ENCODE measurements at regions not wholly inside any gene's neighbourhood (a gene's known extent, or its start where the extent isn't known, plus 50 kb on each side); places are given as distances from the start of the nearest gene placed in this dataset.

DNA sequence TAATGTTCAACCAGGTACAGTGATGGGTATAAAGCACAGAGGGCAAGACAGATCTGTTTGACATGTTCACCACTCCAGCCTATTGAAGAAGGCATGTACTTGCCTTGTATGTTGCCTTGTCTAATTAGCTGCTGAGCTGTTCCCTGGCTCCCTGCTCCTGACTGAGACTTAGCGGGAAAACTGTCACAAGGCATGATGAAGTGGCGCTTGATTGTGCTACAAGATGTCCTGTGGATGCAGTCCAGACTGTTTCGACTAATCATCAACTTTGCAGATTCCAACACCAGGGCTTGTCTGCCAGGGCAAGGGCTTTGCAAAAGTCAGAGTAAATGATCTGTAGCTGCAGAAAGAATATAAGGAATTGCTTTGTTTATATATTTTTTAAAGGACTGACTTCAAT is 136.2 kb upstream of the NRBF2 start:
- Histone ChIP-seq H3K79me1 (ENCODE audit: low read length) (no peaks in the 10 kb centered on the region), H3K27me3 (ENCODE audit: insufficient read depth, low read length, poor library complexity) (no peaks in the 10 kb centered on the region), H3K23ac (ENCODE audit: low read length) (no peak overlapping the region), H2BK120ac (ENCODE audit: low read depth, low read length) (no peak overlapping the region), H3K56ac (ENCODE audit: low read length) (no peak overlapping the region), H3K9ac (ENCODE audit: low read length) (no peak overlapping the region), H3K4me1 (ENCODE audit: control insufficient read depth, low read depth, low read length) (no peaks in the 10 kb centered on the region), H3K4ac (ENCODE audit: low read depth, low read length) (no peak overlapping the region), H2BK15ac (replicated peaks; ENCODE audit: low read depth) (no peak overlapping the region), H3K4me3 (ENCODE audit: low read length) (no peak overlapping the region), H3K4me2 (ENCODE audit: low read length) (no peak overlapping the region), H3K18ac (ENCODE audit: low read length) (no peak overlapping the region), H2BK5ac (ENCODE audit: low read length) (no peak overlapping the region), H3K27ac (ENCODE audit: low read depth, low read length) (no peak overlapping the region), H3K36me3 (ENCODE audit: control insufficient read depth, insufficient read depth, low read length) (no peaks in the 10 kb centered on the region), H2AK5ac (ENCODE audit: low read length) (no peak overlapping the region), H4K5ac (ENCODE audit: low read length) (no peak overlapping the region), H3K79me2 (ENCODE audit: control insufficient read depth, insufficient read depth, low read length) (no peaks in the 10 kb centered on the region), H4K8ac (ENCODE audit: low read depth, low read length) (no peak overlapping the region)
- no peak for DNase-seq
- WGBS (ENCODE audit: extremely low coverage, insufficient coverage, low lambda C conversion rate) = no CpG with 5 or more reads among the region's 3 CpGs

DNA sequence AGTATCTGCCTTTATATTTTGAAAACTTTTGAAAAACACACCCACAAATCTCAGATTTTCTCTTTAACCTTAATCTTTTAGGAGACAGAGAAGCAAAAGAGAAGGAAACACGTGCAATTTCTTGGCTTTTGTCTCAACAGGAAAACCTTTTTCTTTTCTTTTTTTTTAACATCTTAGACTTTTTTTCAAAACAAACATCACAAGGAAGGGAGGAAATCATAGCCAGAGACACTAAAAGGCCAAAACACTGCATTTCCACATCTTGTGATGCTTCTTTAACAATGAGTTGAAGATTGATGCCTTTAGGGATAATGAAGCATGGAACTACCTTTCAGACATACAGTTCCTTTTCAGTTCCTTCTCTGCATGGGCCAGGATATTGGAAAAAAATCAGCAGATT is 136.6 kb upstream of the NRBF2 start:
- Histone ChIP-seq H3K4me2 (ENCODE audit: low read length) (no peak overlapping the region), H2BK5ac (ENCODE audit: low read length) (no peak overlapping the region), H3K23ac (ENCODE audit: low read length) (no peak overlapping the region), H3K4me3 (ENCODE audit: low read length) (no peak overlapping the region), H3K4me1 (ENCODE audit: control insufficient read depth, low read depth, low read length) (no peaks in the 10 kb centered on the region), H2BK15ac (replicated peaks; ENCODE audit: low read depth) (no peak overlapping the region), H3K27ac (ENCODE audit: low read depth, low read length) (no peak overlapping the region), H3K27me3 (ENCODE audit: insufficient read depth, low read length, poor library complexity) (no peaks in the 10 kb centered on the region), H2BK120ac (ENCODE audit: low read depth, low read length) (no peak overlapping the region), H3K18ac (ENCODE audit: low read length) (no peak overlapping the region), H2AK5ac (ENCODE audit: low read length) (no peak overlapping the region), H3K79me1 (ENCODE audit: low read length) (no peaks in the 10 kb centered on the region), H3K79me2 (ENCODE audit: control insufficient read depth, insufficient read depth, low read length) (no peaks in the 10 kb centered on the region), H3K9ac (ENCODE audit: low read length) (no peak overlapping the region), H4K8ac (ENCODE audit: low read depth, low read length) (no peak overlapping the region), H3K4ac (ENCODE audit: low read depth, low read length) (no peak overlapping the region), H3K36me3 (ENCODE audit: control insufficient read depth, insufficient read depth, low read length) (no peaks in the 10 kb centered on the region), H4K5ac (ENCODE audit: low read length) (no peak overlapping the region), H3K56ac (ENCODE audit: low read length) (no peak overlapping the region)
- WGBS (ENCODE audit: extremely low coverage, insufficient coverage, low lambda C conversion rate) = no CpG with 5 or more reads among the region's 1 CpG
- DNase-seq = no peak

DNA sequence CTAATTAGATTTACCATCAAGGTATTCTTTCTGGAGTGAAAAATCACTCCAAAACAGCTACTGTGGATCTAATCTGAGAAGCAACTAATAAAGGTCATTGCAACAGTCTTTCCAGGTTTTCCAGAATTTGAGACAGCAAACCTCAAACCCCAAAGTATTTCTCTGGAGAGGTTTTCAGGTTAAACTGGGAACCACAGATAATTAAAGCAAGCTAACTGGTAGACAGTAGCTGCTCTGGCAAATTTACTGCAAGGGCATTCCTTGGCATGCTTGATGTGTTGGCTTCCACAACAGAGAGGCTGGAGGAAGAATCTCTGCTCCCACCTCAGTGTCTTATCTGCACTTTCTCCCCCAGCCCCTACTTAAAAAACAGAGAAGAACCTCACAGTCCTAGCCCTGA is 140.0 kb upstream of the NRBF2 start:
- no peaks in the 10 kb centered on the region for H3K36me3 ChIP-seq (ENCODE audit: control insufficient read depth, insufficient read depth, low read length)
- H3K79me1 ChIP-seq (ENCODE audit: low read length) = no peaks in the 10 kb centered on the region
- H2BK120ac ChIP-seq (ENCODE audit: low read depth, low read length) = no peak overlapping the region
- H3K4ac ChIP-seq (ENCODE audit: low read depth, low read length) = no peak overlapping the region
- no peak overlapping the region for H2BK15ac ChIP-seq (replicated peaks; ENCODE audit: low read depth)
- H2AK5ac ChIP-seq (ENCODE audit: low read length) = no peak overlapping the region
- no peak overlapping the region for H3K4me2 ChIP-seq (ENCODE audit: low read length)
- H3K18ac ChIP-seq (ENCODE audit: low read length) = no peak overlapping the region
- H3K27me3 ChIP-seq (ENCODE audit: insufficient read depth, low read length, poor library complexity) = no peaks in the 10 kb centered on the region
- H4K8ac ChIP-seq (ENCODE audit: low read depth, low read length) = no peak overlapping the region
- H3K56ac ChIP-seq (ENCODE audit: low read length) = no peak overlapping the region
- no peak overlapping the region for H3K4me3 ChIP-seq (ENCODE audit: low read length)
- H3K23ac ChIP-seq (ENCODE audit: low read length) = no peak overlapping the region
- no peak overlapping the region for H2BK5ac ChIP-seq (ENCODE audit: low read length)
- no peak overlapping the region for H4K5ac ChIP-seq (ENCODE audit: low read length)
- H3K27ac ChIP-seq (ENCODE audit: low read depth, low read length) = no peak overlapping the region
- no peak for DNase-seq
- H3K9ac ChIP-seq (ENCODE audit: low read length) = no peak overlapping the region
- H3K4me1 ChIP-seq (ENCODE audit: control insufficient read depth, low read depth, low read length) = no peaks in the 10 kb centered on the region
- no peaks in the 10 kb centered on the region for H3K79me2 ChIP-seq (ENCODE audit: control insufficient read depth, insufficient read depth, low read length)

DNA sequence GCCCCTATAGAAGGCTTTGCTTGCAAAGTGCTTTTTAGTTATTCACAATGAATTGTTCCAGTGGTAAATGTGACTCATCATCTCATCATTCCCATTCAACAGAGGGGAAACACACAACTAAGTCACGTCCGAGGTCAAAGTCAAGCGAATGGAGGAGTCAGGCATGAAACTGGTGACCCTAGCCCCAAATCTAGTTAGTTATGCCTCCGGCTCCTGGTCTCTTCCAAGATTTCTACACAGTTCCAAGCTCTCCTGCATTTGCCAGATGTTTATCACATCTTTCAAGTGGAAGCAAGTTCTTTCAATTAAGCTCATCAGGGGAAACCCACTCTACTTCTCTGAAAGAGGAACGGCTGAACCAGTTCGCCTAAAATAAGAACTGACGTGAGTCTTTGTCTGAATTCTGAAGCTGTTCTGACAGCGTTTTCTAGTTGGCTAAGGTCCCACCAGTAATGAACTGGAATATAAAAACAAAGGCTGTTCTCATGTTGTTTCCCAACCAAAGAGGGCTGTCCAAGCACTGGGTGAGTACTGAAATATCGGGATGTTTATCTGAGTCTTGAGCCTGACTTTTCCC is 140.9 kb upstream of the NRBF2 start:
- Histone ChIP-seq H3K4me3 (ENCODE audit: low read length) (no peak overlapping the region), H3K18ac (ENCODE audit: low read length) (no peak overlapping the region), H3K36me3 (ENCODE audit: control insufficient read depth, insufficient read depth, low read length) (no peaks in the 10 kb centered on the region), H3K4me2 (ENCODE audit: low read length) (no peak overlapping the region), H3K4ac (ENCODE audit: low read depth, low read length) (no peak overlapping the region), H3K4me1 (ENCODE audit: control insufficient read depth, low read depth, low read length) (no peaks in the 10 kb centered on the region), H2BK15ac (replicated peaks; ENCODE audit: low read depth) (no peak overlapping the region), H3K79me2 (ENCODE audit: control insufficient read depth, insufficient read depth, low read length) (no peaks in the 10 kb centered on the region), H2BK5ac (ENCODE audit: low read length) (no peak overlapping the region), H3K27me3 (ENCODE audit: insufficient read depth, low read length, poor library complexity) (no peaks in the 10 kb centered on the region), H2BK120ac (ENCODE audit: low read depth, low read length) (no peak overlapping the region), H3K27ac (ENCODE audit: low read depth, low read length) (no peak overlapping the region), H4K5ac (ENCODE audit: low read length) (no peak overlapping the region), H2AK5ac (ENCODE audit: low read length) (no peak overlapping the region), H3K23ac (ENCODE audit: low read length) (no peak overlapping the region), H3K9ac (ENCODE audit: low read length) (no peak overlapping the region), H3K79me1 (ENCODE audit: low read length) (no peaks in the 10 kb centered on the region), H4K8ac (ENCODE audit: low read depth, low read length) (no peak overlapping the region), H3K56ac (ENCODE audit: low read length) (no peak overlapping the region)
- DNase-seq = no peak
- no CpG with 5 or more reads among the region's 9 CpGs for WGBS (ENCODE audit: extremely low coverage, insufficient coverage, low lambda C conversion rate)

DNA sequence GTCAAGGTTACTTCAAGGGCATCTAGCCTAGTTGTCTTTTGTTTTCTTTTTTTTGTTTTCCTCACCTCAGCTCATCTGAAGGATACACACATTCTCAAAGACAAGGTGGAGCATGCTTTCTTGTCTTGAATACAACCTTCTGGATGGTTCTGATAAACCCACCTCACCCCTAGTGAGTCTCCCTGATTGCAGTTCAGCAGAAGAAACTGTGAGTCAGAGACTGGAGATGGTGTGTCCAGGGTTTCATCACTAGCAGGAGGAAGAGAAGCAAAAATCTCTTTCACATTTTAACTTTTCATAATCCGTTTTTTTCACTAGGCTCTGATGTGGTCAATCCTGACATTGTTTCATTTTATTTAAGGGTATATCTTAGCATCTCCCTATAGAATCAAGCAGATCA is 143.0 kb upstream of the NRBF2 start:
- H3K79me2 ChIP-seq (ENCODE audit: control insufficient read depth, insufficient read depth, low read length) = no peaks in the 10 kb centered on the region
- no peak overlapping the region for H4K8ac ChIP-seq (ENCODE audit: low read depth, low read length)
- no peaks in the 10 kb centered on the region for H3K79me1 ChIP-seq (ENCODE audit: low read length)
- H2BK120ac ChIP-seq (ENCODE audit: low read depth, low read length) = no peak overlapping the region
- H3K9ac ChIP-seq (ENCODE audit: low read length) = no peak overlapping the region
- no peak overlapping the region for H3K56ac ChIP-seq (ENCODE audit: low read length)
- no peak overlapping the region for H3K4me3 ChIP-seq (ENCODE audit: low read length)
- no peaks in the 10 kb centered on the region for H3K36me3 ChIP-seq (ENCODE audit: control insufficient read depth, insufficient read depth, low read length)
- no peaks in the 10 kb centered on the region for H3K27me3 ChIP-seq (ENCODE audit: insufficient read depth, low read length, poor library complexity)
- no peak overlapping the region for H3K4ac ChIP-seq (ENCODE audit: low read depth, low read length)
- no peak overlapping the region for H3K27ac ChIP-seq (ENCODE audit: low read depth, low read length)
- no peak overlapping the region for H2BK5ac ChIP-seq (ENCODE audit: low read length)
- no peak for DNase-seq
- H3K4me1 ChIP-seq (ENCODE audit: control insufficient read depth, low read depth, low read length) = no peaks in the 10 kb centered on the region
- no peak overlapping the region for H2BK15ac ChIP-seq (replicated peaks; ENCODE audit: low read depth)
- H3K4me2 ChIP-seq (ENCODE audit: low read length) = no peak overlapping the region
- no peak overlapping the region for H3K23ac ChIP-seq (ENCODE audit: low read length)
- WGBS (ENCODE audit: extremely low coverage, insufficient coverage, low lambda C conversion rate) = no CpG with 5 or more reads among the region's 1 CpG
- no peak overlapping the region for H4K5ac ChIP-seq (ENCODE audit: low read length)
- H2AK5ac ChIP-seq (ENCODE audit: low read length) = no peak overlapping the region
- H3K18ac ChIP-seq (ENCODE audit: low read length) = no peak overlapping the region

DNA sequence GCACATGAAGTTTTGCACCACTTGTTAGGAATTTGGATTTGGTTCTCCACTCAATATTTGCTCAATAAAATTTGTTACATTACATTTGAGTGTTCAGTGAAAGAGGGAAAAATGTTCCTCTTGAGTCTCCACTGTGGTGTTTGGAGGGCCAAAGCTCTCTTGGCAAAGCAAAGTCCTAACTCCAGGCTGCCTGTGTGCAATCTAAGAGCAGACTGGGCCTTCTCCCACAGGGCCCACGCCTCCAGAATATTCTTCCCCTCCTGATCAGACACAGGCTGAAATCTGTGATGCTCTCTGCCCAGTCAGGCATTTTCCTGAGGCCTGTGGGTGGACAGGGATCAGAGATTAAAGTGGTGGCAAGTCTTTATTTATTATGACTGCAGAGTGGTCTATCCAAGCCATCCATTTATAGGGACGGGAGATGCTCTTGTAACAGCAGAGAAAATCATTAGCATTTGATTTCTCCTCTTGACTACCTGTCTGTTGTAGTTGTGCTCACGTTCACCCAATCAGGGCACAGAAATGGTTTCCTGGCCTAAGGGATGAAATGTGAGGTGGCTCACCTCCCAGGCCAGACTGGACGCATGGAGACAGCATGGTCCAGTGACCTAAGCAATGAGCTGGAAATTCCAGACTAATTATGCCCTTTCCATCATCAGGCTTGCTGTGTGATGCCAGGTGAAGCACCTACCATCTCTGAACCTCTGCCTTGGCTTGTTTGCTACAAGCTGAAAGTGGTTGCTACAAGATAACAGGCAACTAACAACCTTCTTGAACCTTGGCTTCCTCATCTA is 147.1 kb upstream of the NRBF2 start:
- Histone ChIP-seq H3K27ac (ENCODE audit: low read depth, low read length) (no peak overlapping the region), H2BK120ac (ENCODE audit: low read depth, low read length) (no peak overlapping the region), H3K79me2 (ENCODE audit: control insufficient read depth, insufficient read depth, low read length) (no peaks in the 10 kb centered on the region), H3K18ac (ENCODE audit: low read length) (no peak overlapping the region), H3K4ac (ENCODE audit: low read depth, low read length) (no peak overlapping the region), H2BK15ac (replicated peaks; ENCODE audit: low read depth) (no peak overlapping the region), H3K79me1 (ENCODE audit: low read length) (no peaks in the 10 kb centered on the region), H2BK5ac (ENCODE audit: low read length) (no peak overlapping the region), H4K5ac (ENCODE audit: low read length) (no peak overlapping the region), H3K4me3 (ENCODE audit: low read length) (no peak overlapping the region), H4K8ac (ENCODE audit: low read depth, low read length) (no peak overlapping the region), H3K27me3 (ENCODE audit: insufficient read depth, low read length, poor library complexity) (no peaks in the 10 kb centered on the region), H3K4me1 (ENCODE audit: control insufficient read depth, low read depth, low read length) (no peaks in the 10 kb centered on the region), H3K4me2 (ENCODE audit: low read length) (no peak overlapping the region), H3K23ac (ENCODE audit: low read length) (no peak overlapping the region), H2AK5ac (ENCODE audit: low read length) (no peak overlapping the region), H3K56ac (ENCODE audit: low read length) (no peak overlapping the region), H3K9ac (ENCODE audit: low read length) (no peak overlapping the region), H3K36me3 (ENCODE audit: control insufficient read depth, insufficient read depth, low read length) (no peaks in the 10 kb centered on the region)
- WGBS (ENCODE audit: extremely low coverage, insufficient coverage, low lambda C conversion rate) = no CpG with 5 or more reads among the region's 4 CpGs
- no peak for DNase-seq
